ENCODE measurements at regions not wholly inside any gene's neighbourhood (a gene's known extent, or its start where the extent isn't known, plus 50 kb on each side); places are given as distances from the start of the nearest gene placed in this dataset.
"Not testable (repeated sequence)": the region's sequence is repeated elsewhere in the genome, so short reads cannot be mapped to it uniquely, and the experiment has no call there.

DNA sequence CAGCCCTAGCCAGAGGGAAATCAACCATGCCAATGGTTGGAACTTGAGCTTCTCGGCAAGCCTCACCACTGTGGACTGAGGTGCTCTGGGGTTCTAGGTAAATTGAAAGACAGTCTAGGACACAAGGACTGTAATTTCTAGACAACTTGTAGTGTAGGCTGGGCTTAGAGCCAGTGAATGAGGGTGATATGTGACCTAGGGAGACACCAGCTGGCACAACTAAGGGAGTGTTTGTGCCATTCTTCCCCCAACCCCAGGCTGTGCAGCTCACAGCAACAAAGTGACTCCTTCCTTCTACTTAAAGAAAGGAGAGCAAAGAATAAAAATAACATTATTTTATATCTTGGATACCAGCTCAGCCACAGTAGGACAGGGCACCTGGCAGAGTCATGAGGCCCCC is 1690.7 kb upstream of the TMEFF2 start:
- DNase-seq, result no peak

DNA sequence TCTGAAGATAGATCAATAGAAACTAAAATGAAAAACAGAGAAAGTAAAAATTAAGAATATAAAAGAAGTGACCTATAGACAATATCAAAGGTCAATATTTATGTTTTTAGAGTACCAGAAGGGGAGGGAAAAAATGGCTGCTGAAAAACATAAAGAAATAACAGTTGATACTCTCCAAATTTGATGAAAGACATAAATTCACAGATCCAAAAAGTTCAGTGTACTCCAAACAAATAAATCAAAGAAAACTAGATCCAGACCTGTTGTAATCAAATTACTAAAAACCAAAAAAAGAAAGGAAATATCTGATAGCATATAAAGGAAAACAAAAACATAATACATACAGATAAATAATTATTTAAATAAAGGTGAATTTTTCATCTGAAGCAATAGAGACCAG is 1689.1 kb upstream of the TMEFF2 start:
- DNase-seq, result no peak

DNA sequence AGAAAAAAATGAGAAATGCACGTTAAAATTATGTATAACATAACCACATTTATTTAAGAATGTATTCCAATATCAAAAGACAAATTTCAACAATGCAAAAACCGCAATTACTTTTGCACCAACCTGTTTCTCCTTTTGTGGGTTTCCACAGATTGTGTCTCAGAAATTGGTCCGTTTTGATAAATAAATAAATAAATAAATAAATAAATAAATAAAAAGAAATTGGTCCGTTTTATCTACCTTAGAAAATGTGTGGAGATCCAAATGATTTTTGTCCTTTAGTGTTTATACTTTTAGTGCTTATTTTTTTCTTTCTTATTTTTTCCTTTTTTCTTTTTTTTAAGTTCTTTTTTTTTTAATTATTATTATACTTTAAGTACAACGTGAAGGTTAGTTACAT is 1682.2 kb upstream of the TMEFF2 start:
- no peak for DNase-seq

DNA sequence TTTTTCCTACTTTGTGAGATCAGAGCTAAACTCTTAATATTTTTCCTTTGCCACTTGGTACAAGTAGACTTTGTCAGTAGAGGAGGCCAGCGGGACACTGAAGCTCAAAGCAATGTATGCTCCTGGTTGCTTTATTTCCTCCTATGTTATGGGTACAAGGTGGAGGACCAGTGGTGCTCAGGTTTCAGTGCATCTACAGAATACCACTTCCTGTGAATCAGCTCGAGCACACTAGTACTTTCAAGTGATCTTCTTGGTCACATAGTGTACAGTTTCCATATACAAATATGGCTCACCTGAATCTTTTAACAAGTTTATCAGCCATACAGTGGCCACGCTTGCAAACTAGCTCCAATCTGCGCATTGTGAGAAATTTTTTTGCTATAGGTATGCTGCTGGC is 1674.8 kb upstream of the TMEFF2 start:
- no peak for DNase-seq

DNA sequence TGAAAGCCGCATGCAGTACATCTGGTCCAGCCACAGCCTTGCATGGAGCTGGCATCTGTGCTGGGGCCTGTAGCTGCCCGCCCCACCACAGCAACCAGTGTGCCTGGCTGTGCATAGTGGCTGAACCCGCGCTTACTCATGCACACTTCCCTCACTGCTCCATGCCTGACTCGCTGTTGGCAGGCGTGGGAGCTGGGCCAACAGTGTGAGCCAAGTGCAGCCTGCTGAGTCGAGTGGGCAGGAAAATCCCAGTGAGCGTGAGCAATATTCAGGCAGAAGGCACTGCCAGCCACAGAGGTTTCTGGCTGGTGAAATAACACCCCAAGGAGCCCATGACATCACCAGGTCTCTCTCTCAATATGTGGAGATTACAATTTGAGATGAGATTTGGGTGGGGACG is 1674.1 kb upstream of the TMEFF2 start:
- no peak for DNase-seq

DNA sequence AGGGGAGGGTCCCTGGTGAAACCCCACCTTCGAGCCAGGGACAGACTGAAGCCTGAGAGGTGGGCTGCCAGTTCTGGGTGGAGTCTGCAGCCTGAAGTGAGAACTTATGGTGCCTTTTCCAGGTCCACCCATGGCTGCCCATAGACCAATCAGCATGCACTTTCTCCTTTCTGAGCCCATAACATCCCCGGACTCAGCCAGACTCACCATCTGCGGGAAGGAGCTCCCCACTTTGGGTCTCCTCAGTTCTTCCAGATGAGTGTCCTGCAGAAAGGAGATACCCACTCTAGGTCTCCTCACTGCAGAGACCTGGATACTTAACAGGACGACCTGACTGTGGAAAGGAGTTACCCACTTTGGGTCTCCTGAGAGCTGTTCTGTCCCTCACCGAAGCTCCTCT is 1673.4 kb upstream of the TMEFF2 start:
- DNase-seq, result no peak

DNA sequence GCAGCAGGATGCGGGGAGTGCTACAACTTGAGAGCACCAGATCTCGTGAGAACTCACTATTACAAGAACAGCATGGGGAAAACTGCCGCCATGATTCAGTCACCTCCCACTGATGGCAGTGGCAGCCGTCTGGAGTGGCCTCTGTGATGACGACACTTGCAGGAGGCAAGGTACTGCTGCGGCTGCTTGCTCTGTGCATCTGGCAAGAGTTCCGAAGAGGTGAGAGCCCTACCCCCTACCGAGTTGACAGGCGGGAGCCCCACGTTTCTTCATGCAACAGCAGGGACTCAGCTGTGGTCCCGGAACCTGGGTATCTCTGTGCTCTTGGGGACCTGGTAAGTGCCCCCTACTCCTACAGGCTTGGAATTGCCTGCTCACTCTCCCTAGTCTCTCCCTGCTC is 1672.7 kb upstream of the TMEFF2 start:
- no peak for DNase-seq

DNA sequence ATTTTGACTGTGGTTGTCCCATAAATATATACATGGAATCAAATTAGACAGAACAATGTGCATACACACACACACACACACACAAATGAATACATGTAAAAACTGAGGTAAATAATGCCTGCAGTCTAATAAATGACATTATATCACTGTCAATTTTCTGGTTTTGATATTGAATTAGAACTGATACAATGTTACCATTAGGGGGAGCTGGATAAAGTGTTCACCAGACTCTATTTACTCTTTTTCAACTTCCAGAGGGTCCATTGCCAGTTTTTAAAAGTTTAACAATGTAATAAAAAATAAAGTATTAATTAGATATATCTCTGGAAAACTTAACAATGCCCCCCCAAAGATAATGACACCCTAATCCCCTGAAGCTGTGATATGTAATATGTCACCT is 1666.8 kb upstream of the TMEFF2 start:
- no peak for DNase-seq

DNA sequence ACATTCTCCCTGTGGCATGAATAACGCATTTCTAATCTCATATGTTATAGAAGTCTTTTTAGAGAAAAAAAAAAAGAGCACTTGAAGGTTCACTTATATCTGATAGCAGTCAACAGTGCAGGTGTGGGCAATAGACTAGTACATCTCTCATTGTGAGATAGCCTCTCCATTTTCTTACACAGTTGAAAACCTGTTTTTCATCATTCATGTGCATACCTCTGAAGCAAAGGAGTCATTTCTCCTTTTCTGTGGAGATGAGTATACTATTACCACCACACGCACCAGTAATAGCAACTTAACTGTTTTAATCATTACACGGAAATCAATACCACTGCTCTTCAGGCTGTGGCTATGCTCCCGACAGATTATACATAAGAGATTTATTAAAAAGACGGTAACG is 1653.3 kb upstream of the TMEFF2 start:
- DNase-seq, result no peak

DNA sequence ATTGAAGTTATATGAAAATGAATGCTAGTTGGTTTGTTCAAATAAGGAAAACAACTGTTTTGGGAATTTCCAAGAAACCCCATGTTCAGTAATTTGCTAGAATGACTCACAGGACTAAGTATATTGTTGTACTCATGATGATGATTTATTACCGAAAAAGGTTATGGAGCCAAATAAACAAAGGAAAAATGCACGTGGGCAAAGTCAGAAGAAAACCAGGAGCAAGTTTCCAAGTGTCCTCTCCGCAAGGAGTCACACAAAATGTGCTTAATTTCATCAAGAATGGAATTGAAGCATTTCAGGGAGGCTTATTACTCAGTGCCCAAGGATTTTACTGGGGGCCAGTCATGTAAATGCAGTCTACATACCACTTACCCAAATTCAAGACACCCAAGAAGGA is 1652.4 kb upstream of the TMEFF2 start:
- DNase-seq, result no peak

DNA sequence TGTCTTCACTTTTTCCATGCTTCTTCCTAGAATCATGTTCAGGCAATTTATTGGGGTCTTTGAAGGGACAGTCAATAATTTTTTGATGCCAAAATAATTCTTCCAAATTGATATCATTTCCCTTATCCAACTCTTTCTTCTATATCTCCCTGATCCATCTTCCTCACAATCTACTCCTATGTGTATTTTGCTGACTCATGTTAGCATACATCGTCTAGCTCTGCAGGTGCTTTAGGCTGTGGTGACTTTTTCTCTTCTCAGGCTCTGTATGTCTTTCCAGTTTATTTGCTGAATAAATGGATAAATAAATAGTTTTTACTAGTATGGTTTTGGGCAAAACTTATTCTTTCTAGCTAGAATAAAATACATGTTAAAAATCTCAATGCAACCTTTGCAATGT is 1650.9 kb upstream of the TMEFF2 start:
- no peak for DNase-seq

DNA sequence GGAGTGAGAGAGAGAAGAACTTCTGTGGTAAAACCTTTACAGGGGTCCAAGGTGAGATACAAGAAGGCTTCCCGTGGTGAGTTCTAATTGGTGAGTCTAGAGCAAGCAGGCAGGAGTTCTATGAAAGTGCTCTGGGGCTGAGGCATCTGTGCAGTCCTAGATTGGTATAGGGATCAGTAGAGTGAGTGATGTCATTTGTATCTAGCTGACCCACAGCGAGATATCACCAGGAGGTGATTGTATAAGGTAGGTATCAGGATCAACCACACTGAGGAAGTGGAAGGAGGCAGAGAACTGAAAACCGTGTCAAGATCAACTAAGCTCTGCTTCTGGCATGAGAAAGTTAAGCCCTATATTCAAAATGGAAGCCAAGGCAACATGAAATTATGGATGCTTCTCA is 1648.9 kb upstream of the TMEFF2 start:
- no peak for DNase-seq

DNA sequence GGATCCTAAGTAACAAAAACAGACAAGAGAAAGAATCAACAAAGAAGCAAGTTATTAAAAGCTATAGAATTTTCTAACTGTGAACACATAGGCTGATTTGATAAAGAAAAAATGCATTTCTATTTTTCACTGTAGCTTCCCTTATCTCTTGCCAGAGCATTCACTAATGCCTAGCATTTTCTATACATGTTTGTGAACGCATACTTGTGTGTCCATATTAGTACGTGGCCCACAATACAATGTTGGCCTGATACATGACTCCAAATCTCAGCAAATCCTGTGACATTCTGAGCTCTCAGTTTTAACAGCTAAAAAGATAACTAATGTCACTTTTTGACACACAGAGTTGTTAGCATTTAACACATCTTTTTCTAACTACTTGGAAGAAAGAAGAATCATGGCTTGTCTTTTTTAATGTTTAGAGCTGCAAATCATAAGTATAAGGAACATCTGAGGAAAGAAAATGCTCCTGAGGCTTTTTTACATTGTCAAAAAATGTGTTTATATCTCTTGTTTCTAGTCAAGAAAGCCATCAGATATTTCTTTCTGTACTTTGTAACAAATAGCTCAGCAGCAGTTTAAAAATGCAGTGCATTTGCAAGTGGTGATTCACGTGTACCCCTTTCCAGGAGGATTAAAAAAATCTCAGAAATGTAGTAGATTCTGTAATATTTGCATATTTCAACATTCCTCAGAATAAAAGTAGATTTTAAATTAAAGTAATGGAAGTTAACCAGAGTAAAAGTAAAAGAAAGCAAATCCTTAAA is 1646.8 kb upstream of the TMEFF2 start:
- no peak for DNase-seq

DNA sequence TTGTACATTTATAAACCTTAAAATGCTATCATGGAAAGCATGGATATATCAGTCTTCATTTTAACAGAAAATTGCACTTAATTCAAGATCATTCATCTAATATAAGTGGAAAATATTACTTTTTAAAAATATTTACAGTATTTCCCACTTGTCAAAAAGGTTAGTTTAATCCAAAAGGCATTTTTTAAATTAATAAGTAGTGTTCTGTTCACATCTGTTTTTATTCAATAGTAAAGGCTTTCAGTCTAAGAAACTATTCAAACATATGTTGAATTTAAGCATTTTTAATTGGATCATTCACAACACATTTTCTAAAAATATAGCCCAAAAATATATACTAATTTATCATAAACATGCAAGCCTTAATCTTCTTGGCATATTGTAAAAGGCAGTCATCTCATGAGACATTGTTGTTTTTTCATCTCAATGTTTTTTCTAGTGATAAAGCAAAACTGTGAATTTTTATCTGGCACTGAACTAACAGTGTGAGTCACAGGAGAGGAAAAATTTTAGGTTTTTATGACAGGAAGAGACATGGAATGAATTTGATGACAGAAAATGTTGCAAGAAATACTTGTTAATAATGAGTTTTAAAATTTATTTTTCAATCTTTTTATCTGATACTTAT is 1642.5 kb upstream of the TMEFF2 start:
- DNase-seq, result no peak

DNA sequence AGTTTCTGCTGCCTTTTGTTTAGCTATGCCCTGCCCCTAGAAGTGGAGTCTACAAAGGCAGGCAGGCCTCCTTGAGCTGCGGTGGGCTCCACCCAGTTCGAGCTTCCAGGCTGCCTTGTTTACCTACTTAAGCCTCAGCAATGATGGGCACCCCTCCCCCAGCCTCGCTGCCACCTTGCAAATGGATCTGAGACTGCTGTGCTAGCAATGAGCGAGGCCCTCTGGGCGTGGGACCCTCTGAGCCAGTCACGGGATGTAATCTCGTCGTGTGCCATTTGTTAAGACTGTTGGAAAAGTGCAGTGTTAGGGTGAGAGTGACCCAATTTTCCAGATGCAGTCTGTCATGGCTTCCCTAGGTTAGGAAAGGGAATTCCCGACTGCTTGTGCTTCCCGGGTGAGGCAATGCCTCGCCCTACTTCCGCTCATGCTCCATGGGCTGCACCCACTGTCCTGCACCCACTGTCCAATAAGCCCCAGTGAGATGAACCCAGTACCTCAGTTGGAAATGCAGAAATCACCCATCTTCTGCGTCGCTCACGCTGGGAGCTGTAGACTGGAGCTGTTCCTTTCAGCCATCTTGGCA is 1641.8 kb upstream of the TMEFF2 start:
- DNase-seq, result not testable (repeated sequence)

DNA sequence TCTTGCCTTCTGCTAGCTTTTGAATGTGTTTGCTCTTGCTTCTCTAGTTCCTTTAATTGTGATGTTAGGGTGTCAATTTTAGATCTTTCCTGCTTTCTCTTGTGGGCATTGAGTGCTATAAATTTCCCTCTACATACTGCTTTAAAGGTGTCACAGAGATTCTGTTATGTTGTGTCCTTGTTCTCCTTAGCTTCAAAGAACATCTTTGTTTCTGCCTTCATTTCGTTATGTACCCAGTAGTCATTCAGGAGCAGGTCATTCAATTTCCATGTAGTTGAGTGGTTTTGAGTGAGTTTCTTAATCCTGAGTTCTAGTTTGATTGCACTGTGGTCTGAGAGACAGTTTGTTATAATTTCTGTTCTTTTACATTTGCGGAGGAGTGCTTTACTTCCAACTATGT is 1639.2 kb upstream of the TMEFF2 start:
- DNase-seq, result not testable (repeated sequence)

DNA sequence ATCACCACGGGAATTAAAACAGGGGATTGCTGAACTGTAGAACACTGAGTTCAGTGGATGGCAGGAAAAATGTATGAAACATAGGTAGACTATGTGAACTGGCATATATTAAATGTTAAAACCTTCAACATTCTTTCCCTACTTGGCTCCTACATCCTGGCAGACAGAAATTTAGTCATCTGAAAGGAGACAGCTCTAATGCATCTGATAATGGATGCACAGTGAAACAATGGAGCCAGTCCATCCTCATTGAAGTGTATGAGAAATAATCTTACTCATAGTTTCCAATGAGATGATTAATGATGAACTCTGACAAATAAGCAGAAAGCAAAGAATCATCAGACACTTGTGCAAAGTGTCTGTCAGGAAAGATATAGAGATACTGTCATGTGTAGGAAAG is 1629.7 kb upstream of the TMEFF2 start:
- DNase-seq, result no peak

DNA sequence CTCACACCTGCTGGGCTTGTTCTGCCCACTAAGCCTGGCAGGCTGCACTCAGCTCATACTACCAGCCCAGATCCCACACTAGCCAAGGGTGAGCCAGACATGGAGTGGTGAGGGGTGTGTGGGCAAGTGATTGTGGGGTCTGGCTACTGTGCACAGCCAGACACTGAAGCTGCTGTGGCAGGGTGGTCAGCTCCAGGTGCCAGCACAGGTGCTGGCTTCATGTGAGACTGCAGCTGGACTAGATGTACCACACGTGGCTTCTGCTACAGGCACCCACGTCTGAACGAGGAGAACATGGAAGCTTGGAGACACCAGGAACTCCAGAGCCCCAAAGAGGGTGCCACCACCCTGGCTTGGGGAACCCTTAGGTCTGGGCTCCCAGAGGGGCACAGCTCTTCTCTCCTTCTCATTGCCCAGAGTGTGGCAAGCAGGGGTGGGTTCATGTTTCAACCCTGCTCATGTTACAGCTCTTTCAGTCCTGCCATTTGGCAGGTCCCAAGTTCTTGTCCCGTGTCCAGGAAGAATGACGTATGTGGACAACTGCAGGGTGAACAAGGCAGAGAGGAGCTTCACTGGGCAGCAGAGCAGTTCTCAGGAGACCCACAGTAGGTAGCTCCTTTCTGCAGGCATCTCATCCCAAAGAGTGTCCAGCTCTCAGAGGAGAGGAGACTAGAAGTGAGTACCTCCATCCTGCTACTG is 1624.2 kb upstream of the TMEFF2 start:
- no peak for DNase-seq

DNA sequence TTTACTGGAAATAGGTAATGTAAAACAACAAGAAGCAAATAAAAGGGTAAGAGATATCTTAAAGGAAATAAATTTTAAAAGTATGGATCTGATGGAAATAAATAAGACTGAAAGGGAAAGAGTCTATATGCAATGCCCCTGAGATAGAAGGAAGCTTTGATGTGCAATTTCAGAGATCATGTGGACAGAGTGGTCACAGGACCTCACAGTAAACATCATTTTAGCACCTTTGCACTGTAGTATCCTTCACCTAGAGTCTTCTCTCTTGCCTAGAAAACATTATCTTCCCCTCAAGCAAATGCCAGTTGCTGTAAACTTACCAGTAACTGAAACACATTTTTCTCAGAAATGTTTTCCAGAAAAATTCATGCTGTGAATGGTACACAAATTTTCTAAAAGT is 1621.3 kb upstream of the TMEFF2 start:
- no peak for DNase-seq

DNA sequence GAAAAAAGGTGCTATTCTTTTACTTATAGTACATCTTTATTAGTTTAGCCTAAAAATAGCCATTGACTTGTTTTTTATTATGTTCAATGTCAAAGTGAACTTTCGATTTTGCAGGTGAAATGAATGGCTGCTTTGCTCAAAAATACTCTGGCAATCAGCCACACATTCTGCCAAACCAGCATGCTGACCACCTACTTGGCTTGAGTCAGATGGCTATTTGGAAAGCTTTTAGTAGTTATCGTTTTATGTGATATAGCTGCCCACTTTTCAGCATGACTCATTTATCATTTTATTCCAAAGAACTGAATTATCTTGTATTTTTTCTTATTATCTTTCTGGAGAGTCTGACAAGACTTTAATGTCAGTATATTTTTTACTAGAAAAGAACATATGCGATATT is 1615.8 kb upstream of the TMEFF2 start:
- no peak for DNase-seq

DNA sequence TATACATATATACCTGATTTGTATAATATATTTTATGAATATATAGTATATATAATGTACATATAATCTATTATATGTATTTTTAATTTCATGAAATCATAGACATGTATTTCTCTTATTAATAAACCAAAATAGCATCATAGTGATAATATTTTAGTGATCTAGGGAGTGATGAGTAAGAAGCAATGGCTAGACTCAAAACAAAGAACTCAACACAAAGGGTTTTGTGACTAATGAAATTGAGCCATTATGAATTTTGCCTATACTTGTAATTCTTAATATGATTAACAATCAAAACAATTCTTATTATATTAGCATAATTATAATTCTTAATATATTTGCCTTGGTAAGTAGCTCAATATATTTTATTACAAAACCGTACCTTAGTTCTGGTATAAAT is 1614.1 kb upstream of the TMEFF2 start:
- no peak for DNase-seq

DNA sequence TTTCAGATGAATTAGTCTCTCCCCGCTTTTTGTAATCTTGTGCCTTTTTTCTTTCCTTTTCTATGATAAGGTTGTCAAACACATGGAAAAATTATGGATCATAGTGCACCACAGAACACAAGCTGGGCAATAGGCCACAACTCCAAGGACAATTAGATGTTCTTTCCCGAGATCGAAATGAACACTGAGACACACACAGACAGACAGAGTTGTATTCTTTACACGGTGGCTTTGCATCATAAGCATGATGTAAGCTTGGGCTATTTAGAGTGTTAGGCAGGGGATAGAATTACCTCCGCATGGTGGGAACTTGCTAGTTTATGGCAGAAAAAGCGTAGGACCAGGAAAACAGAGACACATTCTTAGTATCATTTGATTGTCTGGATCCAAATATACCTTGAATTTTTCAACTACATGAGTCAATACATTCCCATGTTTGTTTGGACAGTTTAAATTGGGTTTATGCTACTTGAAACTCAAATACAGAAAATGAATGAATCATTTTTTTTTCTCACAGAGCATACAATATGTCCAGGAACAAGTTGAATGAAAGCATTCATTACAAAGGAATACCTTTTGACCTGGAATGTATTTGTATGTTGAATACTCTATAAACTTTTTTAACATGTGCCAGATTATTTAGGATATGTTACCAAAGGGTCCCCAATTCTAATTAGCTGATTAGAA is 1611.5 kb upstream of the TMEFF2 start:
- DNase-seq, result no peak

DNA sequence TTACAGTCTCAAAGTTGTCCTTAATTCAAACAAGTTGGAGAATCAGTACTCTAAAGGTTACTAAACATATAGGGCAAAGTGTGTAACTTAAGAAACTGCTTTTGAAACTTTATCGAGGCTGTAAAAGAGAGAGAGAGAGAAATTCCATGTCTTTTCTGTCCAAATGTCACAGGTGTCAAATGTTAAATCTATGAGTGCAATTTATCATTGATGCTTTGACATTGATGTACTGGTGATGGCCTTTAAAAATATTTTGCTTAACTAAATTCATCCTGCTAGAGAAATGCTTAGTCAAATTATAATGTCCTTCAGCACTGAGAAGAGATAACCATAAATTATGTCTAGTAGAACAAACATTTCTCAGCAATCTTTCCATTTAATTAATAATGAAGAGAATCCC is 1602.1 kb upstream of the TMEFF2 start:
- no peak for DNase-seq
